Neuron (in vitro differentiated cells): ENCODE measurements at regions not wholly inside any gene's neighbourhood (a gene's known extent, or its start where the extent isn't known, plus 50 kb on each side); places are given as distances from the start of the nearest gene placed in this dataset.
"Not testable (repeated sequence)": the region's sequence is repeated elsewhere in the genome, so short reads cannot be mapped to it uniquely, and the experiment has no call there.

Experiments used
- H2AFZ ChIP-seq: one replicate; pipeline ENCODE4 v1.6.1; 2013; ENCODE audit warnings: low read depth, mild to moderate bottlenecking, inconsistent platforms, low read length, moderate library complexity
- H3K27me3 ChIP-seq: one replicate; pipeline ENCODE4 v1.6.1; 2013; ENCODE audit warnings: low read length; ENCODE audit not compliant: insufficient read depth
- H3K36me3 ChIP-seq: one replicate; pipeline ENCODE4 v1.6.1; 2013; ENCODE audit warnings: low read length; ENCODE audit not compliant: insufficient read depth
- H3K4me1 ChIP-seq: one replicate; pipeline ENCODE4 v1.6.1; 2013; ENCODE audit warnings: low read length; ENCODE audit not compliant: insufficient read depth
- H3K4me3 ChIP-seq: 2 replicates; pipeline ENCODE4 v1.5.1; 2013; ENCODE audit warnings: mild to moderate bottlenecking, low read length, moderate library complexity
- H3K9me3 ChIP-seq: one replicate; pipeline ENCODE4 v1.6.1; 2013; ENCODE audit warnings: low read length

GRCh38 chr7:37592366-37592765, 91.2 kb upstream of the GPR141 start:
- H3K27me3 ChIP-seq, result no peaks in the 10 kb centered on the region
- no peaks in the 10 kb centered on the region for H3K9me3 ChIP-seq
- no peaks in the 10 kb centered on the region for H3K4me1 ChIP-seq
- H3K36me3 ChIP-seq, result no peaks in the 10 kb centered on the region
- H2AFZ ChIP-seq, result no peak overlapping the region
- no peak overlapping the region for H3K4me3 ChIP-seq

GRCh38 chr7:37594602-37595001, 89.0 kb upstream of the GPR141 start:
- Histone ChIP-seq H3K4me3 (no peak overlapping the region), H3K27me3 (no peaks in the 10 kb centered on the region), H3K4me1 (no peaks in the 10 kb centered on the region), H2AFZ (no peak overlapping the region), H3K36me3 (no peaks in the 10 kb centered on the region), H3K9me3 (no peaks in the 10 kb centered on the region)

DNA sequence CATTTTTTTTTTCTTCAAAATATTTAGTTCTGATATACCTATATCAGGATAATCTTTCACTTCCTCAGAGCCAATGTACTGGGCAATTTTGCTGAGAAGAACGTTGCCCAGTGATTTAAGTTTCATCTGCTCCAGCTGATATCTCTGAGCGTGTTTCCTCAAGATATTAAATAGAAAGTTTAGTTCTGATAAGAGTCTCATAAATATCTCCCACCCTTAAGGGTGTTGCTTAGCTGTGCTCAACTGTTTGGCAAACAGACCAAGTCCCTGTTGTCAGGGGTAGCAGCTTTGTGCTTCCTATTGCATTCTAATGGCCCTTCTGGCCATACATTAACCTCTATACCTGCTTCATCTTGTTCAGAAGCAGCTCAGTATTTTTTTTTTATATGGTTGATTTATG, 84.7 kb upstream of the GPR141 start:
- H3K9me3 ChIP-seq, result no peaks in the 10 kb centered on the region
- H3K27me3 ChIP-seq, result no peaks in the 10 kb centered on the region
- H3K4me3 ChIP-seq, result no peak overlapping the region
- no peaks in the 10 kb centered on the region for H3K36me3 ChIP-seq
- no peaks in the 10 kb centered on the region for H3K4me1 ChIP-seq
- H2AFZ ChIP-seq, result no peak overlapping the region

DNA sequence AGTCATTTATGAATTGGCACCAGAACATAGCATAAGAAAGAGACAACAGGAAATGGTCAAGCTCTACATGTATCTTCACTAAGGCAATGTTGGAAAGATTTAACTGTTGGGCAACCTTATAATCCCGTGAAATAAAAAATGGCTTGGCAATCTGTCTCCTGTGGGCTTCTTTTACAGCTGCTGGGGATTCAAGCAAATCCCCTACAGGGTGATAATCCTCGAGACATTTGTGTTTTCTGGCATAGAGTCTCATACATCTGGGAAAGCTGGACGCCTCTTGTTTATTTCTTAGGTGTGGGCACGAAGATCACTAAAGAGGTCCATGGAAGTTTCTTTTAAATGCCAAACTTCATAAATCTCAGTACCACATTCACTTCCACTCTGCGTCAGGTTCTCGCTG, 82.2 kb upstream of the GPR141 start:
- Histone ChIP-seq H3K9me3 (no peaks in the 10 kb centered on the region), H2AFZ (no peak overlapping the region), H3K27me3 (no peaks in the 10 kb centered on the region), H3K4me3 (no peak overlapping the region), H3K4me1 (no peaks in the 10 kb centered on the region), H3K36me3 (no peaks in the 10 kb centered on the region)

GRCh38 chr7:37604078-37604477, 79.5 kb upstream of the GPR141 start:
- Histone ChIP-seq H3K4me3 (no peak overlapping the region), H3K4me1 (no peaks in the 10 kb centered on the region), H3K36me3 (no peaks in the 10 kb centered on the region), H2AFZ (no peak overlapping the region), H3K9me3 (no peaks in the 10 kb centered on the region), H3K27me3 (no peaks in the 10 kb centered on the region)

DNA sequence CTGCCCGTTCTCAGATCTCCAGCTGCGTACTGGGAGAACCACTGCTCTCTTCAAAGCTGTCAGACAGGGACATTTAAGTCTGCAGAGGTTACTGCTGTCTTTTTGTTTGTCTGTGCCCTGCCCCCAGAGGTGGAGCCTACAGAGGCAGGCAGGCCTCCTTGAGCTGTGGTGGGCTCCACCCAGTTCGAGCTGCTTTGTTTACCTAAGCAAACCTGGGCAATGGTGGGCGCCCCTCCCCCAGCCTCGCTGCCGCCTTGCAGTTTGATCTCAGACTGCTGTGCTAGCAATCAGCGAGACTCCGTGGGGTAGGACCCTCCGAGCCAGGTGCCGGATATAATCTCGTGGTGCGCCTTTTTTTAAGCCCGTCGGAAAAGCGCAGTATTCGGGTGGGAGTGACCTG, 66.2 kb upstream of the GPR141 start:
- H2AFZ ChIP-seq, H3K4me3 ChIP-seq, H3K27me3 ChIP-seq, H3K36me3 ChIP-seq, H3K4me1 ChIP-seq, H3K9me3 ChIP-seq: not testable (repeated sequence)

DNA sequence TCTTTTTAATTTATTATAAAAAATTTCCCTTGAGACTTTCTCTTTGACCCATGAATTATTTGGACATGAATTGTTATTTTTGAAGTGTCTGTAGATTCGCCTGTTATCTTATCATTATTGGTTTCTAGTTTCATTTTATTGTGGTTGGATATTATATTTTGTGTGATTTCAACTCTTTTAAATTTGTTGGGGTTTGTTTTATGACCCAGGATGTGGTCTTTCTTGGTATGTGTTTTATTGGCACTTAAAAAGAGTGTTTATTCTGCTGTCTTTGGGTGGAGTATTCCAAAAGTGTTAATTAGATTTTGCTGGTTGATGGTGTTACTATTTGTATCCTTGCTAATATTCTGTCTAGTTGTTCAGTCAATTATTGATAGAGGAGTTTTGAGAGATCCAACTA, 50.5 kb upstream of the GPR141 start:
- no peaks in the 10 kb centered on the region for H3K4me1 ChIP-seq
- H3K9me3 ChIP-seq, result peaks cover 6% of the 10 kb centered on the region
- no peaks in the 10 kb centered on the region for H3K27me3 ChIP-seq
- H3K4me3 ChIP-seq, result no peak overlapping the region
- H2AFZ ChIP-seq, result no peak overlapping the region
- H3K36me3 ChIP-seq, result no peaks in the 10 kb centered on the region
